ENCODE measurements at regions not wholly inside any gene's neighbourhood (a gene's known extent, or its start where the extent isn't known, plus 50 kb on each side); places are given as distances from the start of the nearest gene placed in this dataset.

- Histone ChIP-seq H3K27ac (ENCODE audit: low read depth in 2 of 2, low read length in 1 of 2) (no peak overlapping the region), H2AFZ (ENCODE audit: low read depth) (no peak overlapping the region), H3K9me3 (no peaks in the 10 kb centered on the region), H3K4me1 (ENCODE audit: control insufficient read depth in 1 of 2, insufficient read depth in 2 of 2, low read depth in 1 of 2, low read length in 1 of 2) (peaks cover 0 to 2% of the 10 kb centered on the region in 2 experiments; a peak in 1 of 4 replicates), H3K9ac (no peak overlapping the region), H3K9me2 (no peaks in the 10 kb centered on the region), H3K4me2 (no peak overlapping the region), H4K20me1 (ENCODE audit: insufficient read depth) (no peaks in the 10 kb centered on the region), H3K79me2 (ENCODE audit: insufficient read depth) (no peaks in the 10 kb centered on the region), H3K4me3 (ENCODE audit: low read depth in 2 of 2, low read length in 1 of 2) (no peak overlapping the region), H3F3A (replicated peaks; ENCODE audit: insufficient read depth) (no peaks in the 10 kb centered on the region), H3K36me3 (replicated peaks in 1 of 2; ENCODE audit: control insufficient read depth in 1 of 2, insufficient read depth in 2 of 2, low read length in 1 of 2) (no peaks in the 10 kb centered on the region), H3K27me3 (ENCODE audit: insufficient read depth) (no peaks in the 10 kb centered on the region; the same call in 1 of the 2 replicates)
- ChIA-PET POLR2A (no interaction called here), CTCF (no interaction called here)
- TF ChIP-seq NRF1 (IDR thresholded peaks at IDR 0.05; ENCODE audit: low read depth, low read length) (no peak), FOSL2 (IDR thresholded peaks at IDR 0.05; ENCODE audit: borderline replicate concordance, low read depth) (no peak), RXRA (IDR thresholded peaks at IDR 0.05; ENCODE audit: borderline replicate concordance, low read depth) (no peak), NFIC (IDR thresholded peaks at IDR 0.05; ENCODE audit: borderline replicate concordance) (no peak), ZBTB33 (IDR thresholded peaks at IDR 0.05; ENCODE audit: borderline replicate concordance, low read depth) (no peak), FOXJ3 (CRISPR knock-in tag; IDR thresholded peaks at IDR 0.05) (no peak), MXI1 (IDR thresholded peaks at IDR 0.05; ENCODE audit: low read depth, low read length) (no peak), GABPA (IDR thresholded peaks at IDR 0.05; ENCODE audit: low read depth) (no peak), EZH2phosphoT487 (IDR thresholded peaks at IDR 0.05; ENCODE audit: borderline replicate concordance, low read depth) (no peak), SIN3A (IDR thresholded peaks at IDR 0.05; ENCODE audit: borderline replicate concordance, low read depth, low read length) (no peak), TAF1 (IDR thresholded peaks at IDR 0.05; ENCODE audit: borderline replicate concordance, low read depth, low read length) (no peak), CTCF (IDR thresholded peaks at IDR 0.05) (no peak), TEAD4 (IDR thresholded peaks at IDR 0.05; ENCODE audit: borderline replicate concordance, insufficient read depth) (no peak), RCOR1 (IDR thresholded peaks at IDR 0.05; ENCODE audit: low read length) (no peak), SMC3 (IDR thresholded peaks at IDR 0.05; ENCODE audit: low read depth, low read length) (no peak), EP300 (IDR thresholded peaks at IDR 0.05; ENCODE audit: borderline replicate concordance in 1 of 2, low read depth in 1 of 2, low read length in 1 of 2) (no peak), USF2 (IDR thresholded peaks at IDR 0.05; ENCODE audit: borderline replicate concordance, low read depth, low read length) (no peak), CHD2 (IDR thresholded peaks at IDR 0.05; ENCODE audit: low read length, partially characterized antibody) (no peak)
- no peak for DNase-seq
- 70% methylated on average over 5 of the region's 5 CpGs for WGBS (ENCODE audit: low lambda C conversion rate)
These were observed 175.3 kb upstream of the KCNG1 start for GRCh38 chr20:51198238-51198637.

Data from SK-N-SH (cell line).